GM19043 (cell line): ENCODE measurements at regions not wholly inside any gene's neighbourhood (a gene's known extent, or its start where the extent isn't known, plus 50 kb on each side); places are given as distances from the start of the nearest gene placed in this dataset.

Source experiments
- ATAC-seq: cut with Tn5 transposase; IDR thresholded peaks from one replicate; pipeline ENCODE4 v1.9.1; 2021; ENCODE audit warnings: low read depth; ENCODE audit not compliant: unreplicated experiment

GRCh38 chr13:73497430-73497829 lies 438.6 kb downstream of the KLF5 start:
- ATAC-seq, result no peak

- no peak for ATAC-seq
Observed at GRCh38 chr13:73496711-73497110, 437.9 kb downstream of the KLF5 start.

GRCh38 chr13:73492811-73493210 lies 434.0 kb downstream of the KLF5 start:
- ATAC-seq, result no peak

- no peak for ATAC-seq
Observed at GRCh38 chr13:73482556-73482955, 423.8 kb downstream of the KLF5 start.

GRCh38 chr13:73481886-73482445 lies 423.2 kb downstream of the KLF5 start:
- no peak for ATAC-seq

GRCh38 chr13:73480779-73481559 lies 422.2 kb downstream of the KLF5 start:
- no peak for ATAC-seq

- ATAC-seq, result no peak
Observed at GRCh38 chr13:73479856-73480255, 421.1 kb downstream of the KLF5 start.

- no peak for ATAC-seq
Observed at GRCh38 chr13:73479351-73479750, 420.5 kb downstream of the KLF5 start.

GRCh38 chr13:73477441-73477840 lies 418.6 kb downstream of the KLF5 start:
- ATAC-seq, result no peak

GRCh38 chr13:73473016-73473415 lies 414.2 kb downstream of the KLF5 start:
- ATAC-seq, result no peak

- ATAC-seq, result no peak
Observed at GRCh38 chr13:73467125-73467524, 408.3 kb downstream of the KLF5 start.

- ATAC-seq, result no peak
Observed at GRCh38 chr13:73466561-73466960, 407.8 kb downstream of the KLF5 start.

- ATAC-seq, result no peak
Observed at GRCh38 chr13:73465617-73465971, 406.8 kb downstream of the KLF5 start.

GRCh38 chr13:73464758-73465616 lies 406.2 kb downstream of the KLF5 start:
- no peak for ATAC-seq

- ATAC-seq, result no peak
Observed at GRCh38 chr13:73462241-73462640, 403.4 kb downstream of the KLF5 start.

- no peak for ATAC-seq
Observed at GRCh38 chr13:73451221-73452029, 392.6 kb downstream of the KLF5 start.

GRCh38 chr13:73450583-73450982 lies 391.8 kb downstream of the KLF5 start:
- ATAC-seq, result no peak

- ATAC-seq, result no peak
Observed at GRCh38 chr13:73449252-73449651, 390.4 kb downstream of the KLF5 start.

GRCh38 chr13:73440296-73440895 lies 381.6 kb downstream of the KLF5 start:
- ATAC-seq, result no peak

GRCh38 chr13:73433890-73434289 lies 375.1 kb downstream of the KLF5 start:
- ATAC-seq, result no peak
